Adipocyte (in vitro differentiated cells): ENCODE measurements at regions not wholly inside any gene's neighbourhood (a gene's known extent, or its start where the extent isn't known, plus 50 kb on each side); places are given as distances from the start of the nearest gene placed in this dataset.

ENCODE experiments used
- DNase-seq: peaks from one replicate; pipeline ENCODE4 v3.0.0-alpha.2; 2015; ENCODE audit warnings: low read depth
- H3K27me3 ChIP-seq: replicated peaks from 2 replicates; pipeline ENCODE4 v1.7.0; 2013; ENCODE audit warnings: mild to moderate bottlenecking, low read length, moderate library complexity; ENCODE audit not compliant: control insufficient read depth, insufficient read depth
- H3K36me3 ChIP-seq: 2 replicates; pipeline ENCODE4 v1.7.0; 2013; ENCODE audit warnings: low read length, mild to moderate bottlenecking, moderate library complexity; ENCODE audit not compliant: control insufficient read depth, insufficient read depth, severe bottlenecking
- H3K4me1 ChIP-seq: 2 replicates; pipeline ENCODE4 v1.7.0; 2013; ENCODE audit warnings: mild to moderate bottlenecking, low read length, moderate library complexity; ENCODE audit not compliant: control insufficient read depth, insufficient read depth
- H3K4me3 ChIP-seq: 2 replicates; pipeline ENCODE4 v1.7.0; 2013; ENCODE audit warnings: mild to moderate bottlenecking, low read length, moderate library complexity
- H3K9ac ChIP-seq: 2 replicates; pipeline ENCODE4 v1.7.0; 2013; ENCODE audit warnings: mild to moderate bottlenecking, low read length, moderate library complexity
- H3K9me3 ChIP-seq: 2 replicates; pipeline ENCODE4 v1.7.0; 2013; ENCODE audit warnings: mild to moderate bottlenecking, low read length, moderate library complexity; ENCODE audit not compliant: control insufficient read depth

DNA sequence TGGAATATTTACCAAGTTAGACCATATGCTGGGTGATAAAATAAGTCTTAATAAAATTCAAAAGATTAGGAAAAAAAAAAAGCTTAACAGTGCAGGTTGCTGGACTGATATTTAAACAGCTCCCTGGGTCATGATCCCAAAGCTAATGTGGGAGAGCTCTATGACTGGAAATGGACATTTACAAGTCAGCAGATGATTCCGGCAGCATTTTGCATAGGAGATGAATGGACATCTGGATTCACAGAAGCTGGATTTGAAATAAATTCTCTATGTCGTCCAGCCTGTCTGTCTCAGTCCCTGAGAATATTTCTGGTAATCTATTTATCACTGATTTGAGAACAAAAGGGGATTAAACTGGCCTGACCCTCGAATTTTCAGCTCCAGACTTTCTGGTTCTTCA is 52.3 kb upstream of the KLHL25 start:
- H3K9ac ChIP-seq = no peak overlapping the region
- no peaks in the 10 kb centered on the region for H3K4me1 ChIP-seq
- no peak for DNase-seq
- peaks cover 25% of the 10 kb centered on the region for H3K9me3 ChIP-seq
- H3K27me3 ChIP-seq = peaks cover 41% of the 10 kb centered on the region
- H3K36me3 ChIP-seq = no peaks in the 10 kb centered on the region
- H3K4me3 ChIP-seq = no peak overlapping the region

- H3K4me3 ChIP-seq = no peak overlapping the region
- no peaks in the 10 kb centered on the region for H3K36me3 ChIP-seq
- no peak for DNase-seq
- no peak overlapping the region for H3K9ac ChIP-seq
- H3K4me1 ChIP-seq = no peaks in the 10 kb centered on the region
- peaks cover 28% of the 10 kb centered on the region for H3K27me3 ChIP-seq
- H3K9me3 ChIP-seq = peaks cover 25% of the 10 kb centered on the region
Observed at GRCh38 chr15:85849946-85850345, 55.2 kb upstream of the KLHL25 start.

DNA sequence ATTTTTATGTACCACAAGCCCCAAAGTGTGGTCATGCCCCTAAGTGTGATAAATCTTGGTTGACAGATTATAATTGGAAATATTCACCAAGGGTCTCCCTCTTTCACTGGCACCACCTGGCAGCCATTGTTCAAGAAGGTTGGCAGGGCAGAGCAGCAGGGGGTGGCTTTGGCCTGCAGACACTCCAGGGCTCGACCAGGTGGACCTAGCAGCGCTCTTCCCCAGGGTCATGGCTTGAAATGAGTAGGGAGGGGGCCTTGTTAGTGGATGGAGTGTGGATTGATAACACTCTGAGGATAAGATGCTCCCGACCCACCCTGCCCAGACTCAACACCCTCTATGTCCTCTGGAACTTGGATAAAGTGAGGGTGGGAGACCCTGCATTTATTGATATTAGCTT is 58.2 kb upstream of the KLHL25 start:
- Histone ChIP-seq H3K27me3 (peaks cover 22% of the 10 kb centered on the region), H3K9me3 (no peaks in the 10 kb centered on the region), H3K4me1 (no peaks in the 10 kb centered on the region), H3K4me3 (no peak overlapping the region), H3K36me3 (no peaks in the 10 kb centered on the region), H3K9ac (no peak overlapping the region)
- no peak for DNase-seq

DNA sequence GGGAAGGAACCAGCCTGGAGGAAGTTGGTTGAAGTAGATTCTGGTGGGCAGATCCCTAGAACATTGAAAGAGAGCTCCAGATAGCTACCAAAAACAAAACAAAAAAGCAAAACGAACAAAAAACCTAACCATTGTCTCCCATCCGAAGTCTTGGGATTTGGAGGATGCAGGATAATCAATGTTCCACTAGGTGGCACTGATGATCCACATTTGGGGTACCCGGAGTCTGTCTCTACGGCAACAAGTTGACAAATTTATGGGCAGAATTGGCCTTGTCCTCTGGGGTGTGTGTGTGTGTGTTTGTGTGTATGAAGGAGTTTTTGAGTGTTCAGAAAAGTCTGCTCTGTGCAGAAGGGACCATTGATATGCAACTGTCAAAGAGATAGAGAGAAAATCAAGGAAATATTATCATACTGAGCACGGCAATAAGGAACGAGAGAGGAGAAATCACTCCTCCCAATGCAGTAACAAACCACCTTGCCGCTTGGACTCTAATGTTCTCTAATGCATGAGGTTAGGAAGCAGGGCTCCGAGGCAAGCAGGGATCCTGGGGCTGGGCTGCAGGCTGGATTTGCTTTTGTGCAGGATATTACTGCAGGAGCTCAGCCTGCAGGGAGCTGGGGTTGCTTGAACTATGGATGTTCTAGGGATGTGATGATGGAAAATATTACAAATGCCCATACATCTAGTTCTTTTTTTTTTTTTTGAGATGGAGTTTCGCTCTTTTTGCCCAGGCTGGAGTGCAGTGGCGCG is 59.8 kb upstream of the KLHL25 start:
- peak; percentile 84 for DNase-seq
- Histone ChIP-seq H3K9ac (no peak overlapping the region), H3K4me3 (no peak overlapping the region), H3K36me3 (no peaks in the 10 kb centered on the region), H3K9me3 (no peaks in the 10 kb centered on the region), H3K27me3 (peaks cover 26% of the 10 kb centered on the region), H3K4me1 (no peaks in the 10 kb centered on the region)

DNA sequence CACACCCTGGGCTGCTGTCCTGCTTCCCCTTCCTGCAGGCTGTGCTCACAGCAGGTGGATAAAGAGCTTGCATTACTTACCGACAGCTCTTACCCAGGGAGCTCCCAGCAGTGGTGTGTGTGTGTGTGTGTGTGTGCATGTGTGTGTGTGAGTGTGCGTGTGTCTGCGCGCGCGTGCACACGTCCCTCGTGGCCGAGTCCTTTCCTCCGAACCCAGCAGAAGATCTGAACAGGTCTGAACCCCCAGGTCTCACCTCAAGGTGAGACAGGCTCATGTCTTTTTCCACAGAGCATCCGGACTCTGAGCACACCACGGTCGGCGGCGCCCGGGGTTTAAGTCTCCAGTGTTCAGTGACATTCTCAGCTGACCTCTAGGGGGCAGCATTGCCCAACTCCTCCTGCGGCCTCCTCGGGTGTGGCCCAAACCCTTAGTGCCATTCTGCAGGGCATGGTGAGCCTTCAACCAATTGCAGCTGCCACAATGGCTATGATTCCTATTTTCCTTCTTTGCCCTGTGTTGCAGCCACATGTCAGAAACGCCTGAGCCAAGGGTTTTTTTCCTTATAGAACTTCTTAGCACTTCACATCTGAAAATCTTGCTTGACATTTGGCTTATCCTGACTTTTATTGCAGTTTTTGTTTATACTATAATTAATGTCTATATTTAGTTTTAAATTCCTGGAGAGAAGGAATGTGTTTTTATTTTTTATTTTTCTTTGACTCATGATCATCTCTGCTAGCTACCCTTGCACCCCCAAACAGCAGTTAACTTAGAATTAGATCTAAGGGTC is 64.1 kb upstream of the KLHL25 start:
- Histone ChIP-seq H3K4me3 (no peak overlapping the region), H3K9me3 (no peaks in the 10 kb centered on the region), H3K9ac (no peak overlapping the region), H3K4me1 (no peaks in the 10 kb centered on the region), H3K27me3 (peaks cover 37% of the 10 kb centered on the region), H3K36me3 (no peaks in the 10 kb centered on the region)
- peak; percentile 73 for DNase-seq

GRCh38 chr15:85859671-85860070 is 64.9 kb upstream of the KLHL25 start:
- H3K27me3 ChIP-seq = peaks cover 37% of the 10 kb centered on the region
- no peaks in the 10 kb centered on the region for H3K4me1 ChIP-seq
- H3K36me3 ChIP-seq = no peaks in the 10 kb centered on the region
- no peaks in the 10 kb centered on the region for H3K9me3 ChIP-seq
- no peak overlapping the region for H3K4me3 ChIP-seq
- H3K9ac ChIP-seq = no peak overlapping the region
- DNase-seq = no peak

GRCh38 chr15:85860394-85861161 is 65.9 kb upstream of the KLHL25 start:
- H3K9ac ChIP-seq = no peak overlapping the region
- no peak for DNase-seq
- no peaks in the 10 kb centered on the region for H3K36me3 ChIP-seq
- H3K4me3 ChIP-seq = no peak overlapping the region
- H3K4me1 ChIP-seq = no peaks in the 10 kb centered on the region
- no peaks in the 10 kb centered on the region for H3K9me3 ChIP-seq
- peaks cover 41% of the 10 kb centered on the region for H3K27me3 ChIP-seq

DNA sequence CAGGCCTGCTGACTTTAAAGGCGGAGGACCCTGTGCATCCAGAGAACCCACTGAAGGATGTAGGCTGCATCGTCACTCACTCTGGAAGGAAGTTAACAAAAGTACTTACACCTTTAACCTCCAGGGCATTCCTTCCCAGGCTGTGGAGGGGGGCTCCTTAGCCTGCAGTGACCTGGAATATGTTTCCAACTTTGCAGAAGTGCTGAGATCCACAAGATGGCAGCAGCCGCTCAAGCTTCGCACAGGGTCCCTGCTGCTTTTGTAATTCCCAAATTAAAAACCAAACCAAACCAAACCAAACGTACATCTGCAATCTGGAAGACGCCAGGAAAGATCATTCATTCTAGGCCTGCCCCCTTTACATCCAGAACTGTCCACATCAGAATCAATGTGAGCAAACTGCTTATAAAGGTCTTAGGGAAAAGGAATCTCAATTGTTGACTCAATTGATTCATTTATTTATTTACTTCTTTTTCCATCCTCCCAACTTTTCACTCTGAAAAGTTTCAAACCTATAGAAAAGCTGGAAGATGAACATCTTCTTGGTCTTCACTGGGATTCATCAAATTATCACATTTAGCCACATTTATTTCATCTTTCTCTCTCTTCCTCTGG is 70.5 kb upstream of the KLHL25 start:
- H3K9me3 ChIP-seq = no peaks in the 10 kb centered on the region
- no peak overlapping the region for H3K4me3 ChIP-seq
- no peak overlapping the region for H3K9ac ChIP-seq
- no peaks in the 10 kb centered on the region for H3K4me1 ChIP-seq
- H3K36me3 ChIP-seq = no peaks in the 10 kb centered on the region
- DNase-seq = peak; percentile 70
- peaks cover 47% of the 10 kb centered on the region for H3K27me3 ChIP-seq

GRCh38 chr15:85867250-85867649 is 72.5 kb upstream of the KLHL25 start:
- Histone ChIP-seq H3K27me3 (peaks cover 39% of the 10 kb centered on the region), H3K9me3 (no peaks in the 10 kb centered on the region), H3K9ac (no peak overlapping the region), H3K36me3 (no peaks in the 10 kb centered on the region), H3K4me3 (no peak overlapping the region), H3K4me1 (no peaks in the 10 kb centered on the region)
- no peak for DNase-seq

DNA sequence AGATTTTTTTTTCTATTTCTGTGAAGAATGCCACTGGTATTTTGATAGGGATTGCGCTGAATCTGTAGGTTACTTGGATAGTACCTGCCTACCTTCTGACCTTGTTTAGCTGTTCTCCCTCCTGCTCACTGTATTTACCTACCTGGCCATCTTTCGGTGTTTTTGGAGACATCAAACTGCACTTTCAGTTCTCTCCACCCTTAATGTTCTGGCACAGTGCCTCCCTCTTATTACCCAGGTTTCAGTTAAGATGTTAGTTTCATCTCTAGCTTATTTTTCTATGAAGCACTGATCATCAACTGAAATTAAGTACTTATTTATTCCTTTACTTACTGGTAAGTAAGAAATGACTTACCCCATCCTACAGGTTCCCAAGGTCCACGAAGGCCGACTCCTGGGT is 74.4 kb upstream of the KLHL25 start:
- Histone ChIP-seq H3K9ac (no peak overlapping the region), H3K36me3 (no peaks in the 10 kb centered on the region), H3K4me1 (no peaks in the 10 kb centered on the region), H3K4me3 (no peak overlapping the region), H3K9me3 (no peaks in the 10 kb centered on the region), H3K27me3 (peaks cover 48% of the 10 kb centered on the region)
- DNase-seq = no peak
